MM.1S (cell line): ENCODE measurements at regions not wholly inside any gene's neighbourhood (a gene's known extent, or its start where the extent isn't known, plus 50 kb on each side); places are given as distances from the start of the nearest gene placed in this dataset.

Experiments used
- CTCF ChIP-seq: fragments of 300-600 bp; sonication (generic); IDR thresholded peaks from 2 replicates; pipeline ENCODE4 v1.5.1; 2016; ENCODE audit warnings: antibody characterized with exemption, low read length, mixed read lengths
- EZH2 ChIP-seq: fragments of 300-600 bp; sonication (generic); optimal IDR thresholded peaks from 2 replicates; pipeline ENCODE3; 2017; ENCODE audit warnings: low read depth, mild to moderate bottlenecking, antibody characterized with exemption, low read length, mixed read lengths

- TF ChIP-seq CTCF (no peak), EZH2 (no peak)
Observed at GRCh38 chr16:27632216-27632615, 82.3 kb downstream of the KATNIP start.
